ENCODE measurements at regions not wholly inside any gene's neighbourhood (a gene's known extent, or its start where the extent isn't known, plus 50 kb on each side); places are given as distances from the start of the nearest gene placed in this dataset.

- TF ChIP-seq ZNF462 (CRISPR knock-in tag; IDR thresholded peaks at IDR 0.05): no peak
- TF ChIP-seq CTCF (conservative IDR thresholded peaks at IDR 0.05; ENCODE audit: low read depth in 2 of 2): no peak
- TF ChIP-seq NANOG (IDR thresholded peaks at IDR 0.05; ENCODE audit: borderline replicate concordance): no peak
- no peak for TF ChIP-seq ZNF114 (CRISPR knock-in tag; IDR thresholded peaks at IDR 0.05)
- TF ChIP-seq EZH2phosphoT487 (IDR thresholded peaks at IDR 0.05; ENCODE audit: unreplicated experiment): no peak
Observed at GRCh38 chr9:34782372-34782771, 72.4 kb upstream of the CCL21 start (continued).

GRCh38 chr9:34777666-34778065 lies 67.7 kb upstream of the CCL21 start:
- H3K27ac ChIP-seq (ENCODE audit: low read depth): no peak overlapping the region
- H2AFZ ChIP-seq: no peak overlapping the region
- H3K79me2 ChIP-seq (replicated peaks; ENCODE audit: insufficient read depth): no peaks in the 10 kb centered on the region
- Mint-ChIP-seq H3K4me3 (no peak overlapping the region), H3K36me3 (ENCODE audit: low read depth) (no peaks in the 10 kb centered on the region), H3K9me3 (no peaks in the 10 kb centered on the region), H3K27ac (no peak overlapping the region), H3K4me1 (no peaks in the 10 kb centered on the region), H3K27me3 (ENCODE audit: insufficient read depth, low read depth, poor library complexity) (no peaks in the 10 kb centered on the region)
- TF ChIP-seq EZH2phosphoT487 (IDR thresholded peaks at IDR 0.05; ENCODE audit: unreplicated experiment) (no peak), REST (IDR thresholded peaks at IDR 0.05; ENCODE audit: unreplicated experiment) (no peak)
- no peak overlapping the region for H3K4me2 ChIP-seq
- no peaks in the 10 kb centered on the region for H3K27me3 ChIP-seq (ENCODE audit: insufficient read depth)
- H3K36me3 ChIP-seq (ENCODE audit: insufficient read depth): no peaks in the 10 kb centered on the region
- H3K4me1 ChIP-seq (ENCODE audit: insufficient read depth): no peaks in the 10 kb centered on the region
- H3F3A ChIP-seq (replicated peaks; ENCODE audit: low read depth): no peaks in the 10 kb centered on the region
- ATAC-seq (no peak), DNase-seq (ENCODE audit: low spot score) (no peak)
- H4K20me1 ChIP-seq (replicated peaks; ENCODE audit: insufficient read depth): no peaks in the 10 kb centered on the region
- no peaks in the 10 kb centered on the region for H3K9me2 ChIP-seq (ENCODE audit: insufficient read depth)
- H3K4me3 ChIP-seq: no peak overlapping the region
